Stomach (tissue), 8 donors: ENCODE measurements at regions not wholly inside any gene's neighbourhood (a gene's known extent, or its start where the extent isn't known, plus 50 kb on each side); places are given as distances from the start of the nearest gene placed in this dataset.

ENCODE experiments used
- DNase-seq, 2 donors: peaks; one replicate each; pipeline versions ENCODE4 v3.0.0 to v3.0.0-alpha.2; 2013 to 2019
- H3K27ac ChIP-seq, 5 donors: fragments of 200-600 bp in 4 of 5; sonication (generic) in 4 of 5; one replicate each; pipeline ENCODE4 v1.5.1; 2013 to 2019; ENCODE audit warnings: mild to moderate bottlenecking in 1 of 5, moderate library complexity in 1 of 5
- H3K27me3 ChIP-seq, 3 donors: fragments of 200-600 bp; sonication (generic); one replicate each; pipeline ENCODE4 v1.5.1; 2017 to 2019; ENCODE audit warnings: mixed run types in 1 of 3
- H3K36me3 ChIP-seq, 4 donors: fragments of 200-600 bp; sonication (generic); 1 replicate in 3 of 4; 2 replicates in 1 of 4; pipeline ENCODE4 v1.5.1; 2016 to 2019
- H3K4me1 ChIP-seq, 4 donors: fragments of 200-600 bp; sonication (generic); one replicate each; pipeline ENCODE4 v1.5.1; 2016 to 2019
- H3K4me3 ChIP-seq, 4 donors: fragments of 200-600 bp; sonication (generic) in 3 of 4; one replicate each; pipeline ENCODE4 v1.5.1; 2016 to 2019; ENCODE audit warnings: mild to moderate bottlenecking in 1 of 4
- H3K9me3 ChIP-seq, 4 donors: fragments of 200-600 bp; sonication (generic); one replicate each; pipeline ENCODE4 v1.5.1; 2016 to 2019
- EP300 ChIP-seq: sonication (generic); formaldehyde crosslinking; IDR thresholded peaks from one replicate; pipeline ENCODE4 v1.6.1; 2017; ENCODE audit warnings: antibody characterized with exemption
- POLR2A ChIP-seq, 4 donors: fragments of 450-650 bp; IDR thresholded peaks; one replicate each; pipeline ENCODE4 v1.6.1; 2016; ENCODE audit warnings: antibody characterized with exemption in 4 of 4, control low read depth in 2 of 4, mild to moderate bottlenecking in 1 of 4, moderate library complexity in 1 of 4
- POLR2AphosphoS5 ChIP-seq, 3 donors: sonication (generic); formaldehyde crosslinking; IDR thresholded peaks; one replicate each; pipeline ENCODE4 v1.6.1; 2016; ENCODE audit warnings: antibody characterized with exemption in 3 of 3
- WGBS, 5 donors: extraction: QIAGEN DNeasy Blood & Tissue Kit in 3 of 5; methylation state at CpG; one replicate each; pipeline versions ENCODE4 v1.1.5 to v1.1.7; 2013 to 2018; 5-methylcytosine and 5-hydroxymethylcytosine counted together
- intact Hi-C: fragments of 100-400 bp; cut with DNase I; formaldehyde crosslinking; loops from one replicate; pipeline ENCODE4 v1.15.1; 2023; ENCODE audit warnings: low total_unique reads
- TF ChIP-seq, protein P1 (sequence below), 7 experiments: fragments of 450-650 bp in 4 of 7; fragments of 200-600 bp in 3 of 7; sonication (generic) in 3 of 7; IDR thresholded peaks; one replicate each; pipeline ENCODE4 v1.5.1; 2016 to 2019; ENCODE audit warnings: antibody characterized with exemption in 7 of 7, control low read depth in 2 of 7, mild to moderate bottlenecking in 1 of 7
- donor health status: healthy with polysubstance abuse.
- donor health status: Bipolar disorder and iron deficiency.
- donor health status: healthy.

DNA sequence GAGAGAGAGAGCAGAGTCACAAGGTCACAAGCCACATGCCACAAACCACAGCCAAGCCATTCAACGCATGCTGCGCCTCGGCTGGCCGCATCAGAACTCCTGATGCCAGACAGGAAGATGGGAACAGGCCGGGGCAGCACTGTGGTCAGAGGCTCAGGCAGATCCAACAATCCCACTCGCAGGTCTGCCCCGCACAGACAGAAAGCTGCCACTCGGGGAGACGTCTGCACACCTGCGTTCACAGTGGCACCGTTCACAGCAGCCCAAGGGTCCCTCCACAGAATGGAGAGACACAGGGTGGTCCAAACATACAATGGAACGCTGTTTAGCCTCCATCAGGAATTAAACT, 408.8 kb downstream of the CTTN start:
- peaks cover 0 to 30% (median 17%) of the 10 kb centered on the region in 4 donors for H3K36me3 ChIP-seq
- peaks cover 0 to 6% (median 0%) of the 10 kb centered on the region in 3 donors for H3K27me3 ChIP-seq
- WGBS, 5 donors = 91 to 96% (median 94%) methylated on average over 11 to 12 of the region's 12 CpGs
- DNase-seq = no peak
- no peaks in the 10 kb centered on the region for H3K9me3 ChIP-seq
- intact Hi-C loops = no loop called here
- no peak overlapping the region for H3K27ac ChIP-seq
- no peak overlapping the region for H3K4me3 ChIP-seq
- no peaks in the 10 kb centered on the region for H3K4me1 ChIP-seq
- TF ChIP-seq POLR2A (IDR thresholded peaks at IDR 0.05) (no peak), POLR2AphosphoS5 (IDR thresholded peaks at IDR 0.05) (no peak), EP300 (no peak)
- TF ChIP-seq, protein P1, sequence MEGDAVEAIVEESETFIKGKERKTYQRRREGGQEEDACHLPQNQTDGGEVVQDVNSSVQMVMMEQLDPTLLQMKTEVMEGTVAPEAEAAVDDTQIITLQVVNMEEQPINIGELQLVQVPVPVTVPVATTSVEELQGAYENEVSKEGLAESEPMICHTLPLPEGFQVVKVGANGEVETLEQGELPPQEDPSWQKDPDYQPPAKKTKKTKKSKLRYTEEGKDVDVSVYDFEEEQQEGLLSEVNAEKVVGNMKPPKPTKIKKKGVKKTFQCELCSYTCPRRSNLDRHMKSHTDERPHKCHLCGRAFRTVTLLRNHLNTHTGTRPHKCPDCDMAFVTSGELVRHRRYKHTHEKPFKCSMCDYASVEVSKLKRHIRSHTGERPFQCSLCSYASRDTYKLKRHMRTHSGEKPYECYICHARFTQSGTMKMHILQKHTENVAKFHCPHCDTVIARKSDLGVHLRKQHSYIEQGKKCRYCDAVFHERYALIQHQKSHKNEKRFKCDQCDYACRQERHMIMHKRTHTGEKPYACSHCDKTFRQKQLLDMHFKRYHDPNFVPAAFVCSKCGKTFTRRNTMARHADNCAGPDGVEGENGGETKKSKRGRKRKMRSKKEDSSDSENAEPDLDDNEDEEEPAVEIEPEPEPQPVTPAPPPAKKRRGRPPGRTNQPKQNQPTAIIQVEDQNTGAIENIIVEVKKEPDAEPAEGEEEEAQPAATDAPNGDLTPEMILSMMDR (IDR thresholded peaks at IDR 0.05) = no peak

DNA sequence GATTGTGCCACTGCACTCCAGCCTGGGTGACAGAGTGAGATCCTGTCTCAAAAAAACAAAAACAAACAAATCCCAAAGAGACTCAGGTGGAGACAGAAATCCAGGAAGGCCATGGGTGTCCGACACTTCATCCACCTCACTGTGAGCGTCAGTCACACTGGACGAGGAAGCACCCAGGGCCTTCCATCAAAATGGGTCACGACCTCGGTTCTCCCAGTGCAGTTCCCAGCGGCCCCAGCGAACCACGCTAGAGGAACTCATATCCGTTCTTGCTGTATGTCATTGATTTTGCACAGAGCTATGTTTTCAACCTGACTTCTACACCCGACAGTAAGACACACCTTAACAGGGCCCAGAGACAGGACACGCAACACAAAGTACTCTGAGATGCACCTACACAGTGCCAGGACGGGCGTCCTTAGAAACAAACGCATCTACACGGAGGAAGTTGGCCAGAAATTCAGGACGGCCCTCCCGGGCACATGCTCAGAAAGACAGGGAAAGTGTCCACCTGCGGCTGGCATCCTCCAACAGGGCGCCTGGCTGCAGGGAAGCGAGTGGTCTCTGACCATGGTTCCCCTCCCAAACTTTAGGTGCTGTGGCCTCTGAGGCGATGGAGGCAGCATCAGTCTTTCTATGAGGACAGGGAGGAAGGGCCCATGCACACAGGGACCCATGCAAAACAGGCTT, 410.5 kb downstream of the CTTN start:
- no peak overlapping the region for H3K4me3 ChIP-seq
- peaks cover 0 to 5% (median 0%) of the 10 kb centered on the region in 3 donors for H3K27me3 ChIP-seq
- H3K9me3 ChIP-seq = no peaks in the 10 kb centered on the region
- TF ChIP-seq, protein P1 (IDR thresholded peaks at IDR 0.05) = no peak
- TF ChIP-seq POLR2A (IDR thresholded peaks at IDR 0.05) (no peak), POLR2AphosphoS5 (IDR thresholded peaks at IDR 0.05) (no peak), EP300 (no peak)
- WGBS, 5 donors = 91 to 95% (median 94%) methylated on average over 18 to 21 of the region's 21 CpGs
- no peak overlapping the region for H3K27ac ChIP-seq
- no peaks in the 10 kb centered on the region for H3K4me1 ChIP-seq
- no peak for DNase-seq
- intact Hi-C loops = no loop called here
- peaks cover 0 to 23% (median 15%) of the 10 kb centered on the region in 4 donors for H3K36me3 ChIP-seq

DNA sequence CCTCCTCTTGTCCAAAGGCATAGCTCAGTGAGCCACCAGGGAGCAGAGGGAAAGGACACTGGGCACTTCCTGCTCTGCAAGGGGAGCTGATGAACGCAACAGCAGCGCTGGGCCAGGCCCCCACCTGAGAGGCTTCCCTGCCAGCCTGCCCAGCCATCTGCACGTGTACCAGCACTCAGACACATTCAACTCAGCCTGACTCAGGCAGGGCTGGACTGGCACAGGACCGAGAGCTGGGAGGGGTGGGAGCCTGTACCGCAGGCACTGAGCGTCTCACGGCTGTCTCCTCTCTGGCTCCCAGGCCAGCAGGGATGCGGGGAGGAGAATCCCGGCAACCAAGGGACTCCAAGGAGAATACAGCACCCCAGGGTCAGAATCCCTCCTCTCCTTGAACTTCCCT, 411.8 kb downstream of the CTTN start:
- intact Hi-C loops = no loop called here
- Histone ChIP-seq H3K36me3 (peaks cover 0 to 12% (median 6%) of the 10 kb centered on the region in 4 donors), H3K27ac (no peak overlapping the region), H3K4me1 (peaks cover 0 to under 1% (median 0%) of the 10 kb centered on the region in 4 donors), H3K27me3 (no peaks in the 10 kb centered on the region), H3K4me3 (no peak overlapping the region), H3K9me3 (no peaks in the 10 kb centered on the region)
- 60 to 93% (median 89%) methylated on average over 1 to 9 of the region's 9 CpGs for WGBS, 5 donors
- no peak for TF ChIP-seq POLR2A (IDR thresholded peaks at IDR 0.05)
- TF ChIP-seq, protein P1 (IDR thresholded peaks at IDR 0.05) = no peak
- no peak for TF ChIP-seq POLR2AphosphoS5 (IDR thresholded peaks at IDR 0.05)
- no peak for TF ChIP-seq EP300
- no peak for DNase-seq

DNA sequence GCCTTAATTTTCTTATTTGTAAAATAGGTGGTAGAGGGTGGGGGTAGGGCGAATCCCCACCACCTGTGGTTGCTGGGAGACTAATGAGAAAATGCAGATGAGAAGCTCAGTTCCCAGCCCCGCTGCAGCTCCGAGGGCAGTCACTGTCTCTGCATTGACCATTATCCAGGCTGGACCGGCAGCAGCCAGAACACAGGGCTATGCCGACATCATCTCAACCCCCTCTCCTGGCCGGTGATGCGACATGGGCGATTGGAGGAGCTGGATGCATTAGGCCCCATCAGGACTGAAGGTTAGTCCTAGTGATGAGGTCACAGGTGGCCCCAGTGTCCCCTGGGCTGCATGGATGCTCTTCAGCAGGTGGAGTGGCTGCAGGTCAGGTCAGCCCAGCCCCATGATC, 412.4 kb downstream of the CTTN start:
- WGBS, 5 donors = 87 to 98% (median 92%) methylated on average over 6 to 8 of the region's 8 CpGs
- H3K36me3 ChIP-seq = peaks cover 0 to 12% (median 6%) of the 10 kb centered on the region in 4 donors
- TF ChIP-seq POLR2A (IDR thresholded peaks at IDR 0.05) (no peak), EP300 (no peak), POLR2AphosphoS5 (IDR thresholded peaks at IDR 0.05) (no peak)
- TF ChIP-seq, protein P1 (IDR thresholded peaks at IDR 0.05) = no peak
- no peak overlapping the region for H3K27ac ChIP-seq
- H3K4me3 ChIP-seq = no peak overlapping the region
- H3K27me3 ChIP-seq = no peaks in the 10 kb centered on the region
- no peaks in the 10 kb centered on the region for H3K9me3 ChIP-seq
- intact Hi-C loops = no loop called here
- DNase-seq = no peak
- H3K4me1 ChIP-seq = peaks cover 0 to 6% (median 0%) of the 10 kb centered on the region in 4 donors
